GM21381 (cell line): ENCODE measurements at regions not wholly inside any gene's neighbourhood (a gene's known extent, or its start where the extent isn't known, plus 50 kb on each side); places are given as distances from the start of the nearest gene placed in this dataset.

Experiments used
- ATAC-seq: cut with Tn5 transposase; IDR thresholded peaks from one replicate; pipeline ENCODE4 v1.9.1; 2021; ENCODE audit warnings: mild to moderate bottlenecking, moderate library complexity; ENCODE audit not compliant: unreplicated experiment

DNA sequence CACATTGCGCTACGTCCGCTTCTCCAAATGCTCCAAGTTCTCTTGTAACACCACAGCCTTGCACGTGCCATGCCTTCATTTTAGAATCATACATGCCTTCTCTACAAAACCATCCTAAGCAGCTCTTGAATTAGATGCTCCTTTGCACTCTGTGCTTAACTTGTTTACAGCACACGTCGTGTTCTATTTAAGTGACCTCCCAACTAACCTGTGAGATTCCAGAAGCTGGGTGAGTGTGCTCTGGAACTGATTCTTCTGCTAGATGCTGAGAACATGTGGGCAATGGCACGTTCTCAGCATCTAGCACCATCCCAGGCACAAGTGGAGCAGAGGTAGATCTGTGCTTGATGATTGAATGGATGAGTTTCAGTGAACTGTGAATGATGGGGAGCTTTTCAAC is 100.0 kb upstream of the NEDD9 start:
- ATAC-seq: no peak

DNA sequence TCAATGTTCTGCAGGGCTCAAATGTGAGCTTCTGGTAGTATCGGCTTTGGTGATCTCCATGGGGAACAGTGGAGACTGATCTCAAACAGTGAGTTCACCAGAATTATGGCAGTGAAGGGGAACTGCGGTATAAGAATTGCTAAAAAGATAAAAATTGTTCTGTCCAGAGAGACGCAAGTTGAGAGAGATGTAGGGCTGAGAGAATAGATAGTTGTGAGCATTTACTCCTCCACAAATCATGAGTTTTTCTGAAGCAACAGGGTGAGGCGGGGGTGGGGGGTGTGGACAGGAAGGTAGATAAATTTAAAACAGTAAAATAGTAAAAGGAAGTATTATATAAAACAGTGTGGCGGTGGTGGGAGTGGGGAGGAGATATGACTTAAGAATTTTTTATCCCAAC is 98.6 kb upstream of the NEDD9 start:
- no peak for ATAC-seq

DNA sequence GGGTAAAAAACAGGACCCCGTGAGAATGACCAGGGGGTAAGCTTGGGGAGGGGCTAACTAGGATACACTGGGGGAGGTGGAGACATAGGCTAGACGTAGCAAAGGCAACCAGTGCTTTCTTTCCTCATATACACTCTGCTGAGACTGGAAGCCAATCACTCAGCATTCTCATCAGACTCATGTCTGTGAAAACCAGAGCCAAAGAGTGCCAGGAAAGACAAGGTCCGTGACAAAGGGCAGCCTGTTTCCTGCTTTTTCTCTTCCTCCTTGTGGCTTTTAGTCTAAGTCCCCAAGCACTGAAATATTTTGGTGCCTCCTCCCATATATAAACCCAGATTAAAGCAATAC is 97.9 kb upstream of the NEDD9 start:
- ATAC-seq: no peak

DNA sequence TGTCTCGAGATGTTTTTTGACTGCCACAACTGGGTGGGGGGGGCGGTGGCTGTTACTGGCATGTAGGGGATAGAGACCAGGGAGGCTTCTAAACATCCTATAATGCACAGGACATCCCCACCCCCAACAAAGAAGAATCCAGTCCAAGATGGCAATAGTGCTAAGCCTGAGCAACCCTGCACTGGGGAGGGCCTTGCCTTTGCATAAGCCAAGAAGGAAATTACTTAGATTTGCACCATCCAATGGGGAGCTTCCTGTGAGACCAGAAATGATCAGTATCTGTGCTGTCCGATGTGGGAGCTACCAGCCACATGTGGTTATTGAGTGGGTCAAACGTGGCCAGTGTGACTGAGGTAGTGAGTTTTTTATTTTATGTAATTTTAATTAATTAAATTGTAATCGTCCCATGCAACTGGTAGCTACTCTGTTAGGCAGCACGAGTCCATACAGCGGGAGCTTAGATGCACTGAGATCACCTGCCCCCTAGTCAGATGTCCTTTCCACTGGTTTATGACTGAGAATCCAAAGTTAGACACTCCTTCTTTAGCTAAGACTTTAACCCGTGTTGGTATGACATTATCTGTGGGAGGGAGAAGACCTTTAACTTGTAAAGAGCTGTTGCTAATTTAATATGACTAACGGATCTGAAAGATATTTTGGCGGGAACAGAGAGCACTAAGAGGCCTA is 97.4 kb upstream of the NEDD9 start:
- ATAC-seq: no peak

DNA sequence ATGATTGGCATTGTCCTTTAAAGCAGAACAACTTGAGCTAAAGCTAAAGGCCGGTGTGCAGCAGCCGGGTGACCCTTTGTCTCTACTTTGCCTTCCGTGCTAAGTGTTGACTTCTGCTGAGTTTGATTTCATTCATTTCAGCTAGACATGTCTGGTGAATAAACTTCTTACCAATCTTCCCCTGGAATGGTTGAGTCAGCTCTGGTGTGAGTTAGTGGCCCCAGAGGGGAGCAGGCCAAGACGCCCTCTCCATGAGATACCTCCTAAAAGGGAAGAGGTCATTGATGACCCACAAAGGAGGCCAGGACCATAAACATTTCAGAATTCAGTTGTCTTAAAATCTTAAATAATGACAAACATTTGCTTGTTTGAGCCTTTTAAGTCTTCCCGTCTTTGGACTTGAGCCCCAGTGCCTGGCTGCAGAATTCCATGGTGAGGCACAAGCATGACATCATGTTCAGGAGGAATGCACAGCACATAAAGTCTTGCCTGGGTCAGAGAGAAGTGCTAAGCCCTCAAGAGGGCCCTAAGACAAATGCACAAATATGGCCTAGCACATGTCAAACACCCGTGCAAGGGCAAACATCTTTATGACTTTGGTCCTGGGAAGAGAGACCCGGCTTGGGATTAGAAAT is 96.3 kb upstream of the NEDD9 start:
- no peak for ATAC-seq

DNA sequence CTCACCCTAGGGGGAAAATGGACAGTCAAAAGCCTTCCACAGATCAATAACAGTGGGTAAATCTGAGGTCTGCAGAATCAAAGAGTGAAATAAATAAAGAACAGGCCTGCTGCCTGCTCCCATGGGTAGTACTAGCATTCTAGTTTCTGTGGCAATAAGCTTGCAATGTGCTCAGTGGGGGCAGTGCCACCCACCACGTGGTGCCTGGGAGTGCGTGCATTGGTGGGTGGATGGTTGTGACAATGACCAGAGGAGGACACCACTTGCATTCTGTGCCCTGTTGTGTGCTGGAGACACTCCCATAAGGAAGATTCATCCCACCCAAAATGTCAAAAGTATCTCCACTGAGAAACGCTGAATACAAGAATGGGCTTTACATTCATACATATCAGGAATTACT is 95.5 kb upstream of the NEDD9 start:
- no peak for ATAC-seq

DNA sequence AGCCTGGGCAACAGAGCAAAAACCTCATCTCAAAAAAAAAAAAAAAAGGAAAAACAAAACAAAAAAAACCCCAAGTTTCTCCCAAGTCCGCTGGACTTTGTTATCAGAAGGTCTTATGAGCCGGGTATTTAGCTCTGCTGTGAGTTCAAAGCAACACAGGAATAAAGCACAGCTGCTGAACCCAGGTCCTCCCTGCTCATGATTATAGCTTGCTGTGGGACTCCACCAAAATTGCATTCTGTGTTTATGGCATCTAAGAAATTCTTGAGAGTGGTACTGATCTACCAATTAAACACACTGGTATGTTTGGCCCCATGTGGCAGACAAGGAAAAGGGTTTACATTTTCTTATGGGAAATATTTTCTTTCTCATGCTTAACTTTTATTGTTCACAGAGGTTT is 93.6 kb upstream of the NEDD9 start:
- ATAC-seq: no peak

DNA sequence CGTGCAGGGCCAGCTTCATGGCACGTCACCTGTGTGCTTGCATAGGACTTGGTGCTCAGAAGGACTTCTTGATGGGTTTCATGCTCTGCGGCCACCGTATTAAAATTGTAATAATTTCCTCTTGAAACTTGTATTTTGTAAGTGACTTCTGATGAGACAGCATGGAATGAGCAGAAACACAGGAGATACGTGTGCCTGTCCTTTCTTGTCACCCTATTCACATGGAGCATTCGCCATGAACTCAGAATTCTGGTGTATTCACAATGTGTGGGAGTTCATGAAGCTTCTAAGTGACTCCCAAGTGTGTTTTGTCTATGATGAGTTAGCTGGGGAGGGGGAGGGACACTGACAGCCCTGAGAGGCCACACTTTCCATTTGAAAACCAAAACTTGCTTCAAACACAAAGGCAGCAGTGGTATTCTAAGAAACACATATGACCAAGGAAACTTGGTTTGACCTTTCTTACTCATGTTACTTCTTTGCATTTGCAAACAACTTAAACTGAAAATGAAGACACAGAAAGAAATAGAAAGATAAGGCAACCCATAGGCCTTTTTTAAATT is 92.1 kb upstream of the NEDD9 start:
- ATAC-seq: peak; percentile 62

DNA sequence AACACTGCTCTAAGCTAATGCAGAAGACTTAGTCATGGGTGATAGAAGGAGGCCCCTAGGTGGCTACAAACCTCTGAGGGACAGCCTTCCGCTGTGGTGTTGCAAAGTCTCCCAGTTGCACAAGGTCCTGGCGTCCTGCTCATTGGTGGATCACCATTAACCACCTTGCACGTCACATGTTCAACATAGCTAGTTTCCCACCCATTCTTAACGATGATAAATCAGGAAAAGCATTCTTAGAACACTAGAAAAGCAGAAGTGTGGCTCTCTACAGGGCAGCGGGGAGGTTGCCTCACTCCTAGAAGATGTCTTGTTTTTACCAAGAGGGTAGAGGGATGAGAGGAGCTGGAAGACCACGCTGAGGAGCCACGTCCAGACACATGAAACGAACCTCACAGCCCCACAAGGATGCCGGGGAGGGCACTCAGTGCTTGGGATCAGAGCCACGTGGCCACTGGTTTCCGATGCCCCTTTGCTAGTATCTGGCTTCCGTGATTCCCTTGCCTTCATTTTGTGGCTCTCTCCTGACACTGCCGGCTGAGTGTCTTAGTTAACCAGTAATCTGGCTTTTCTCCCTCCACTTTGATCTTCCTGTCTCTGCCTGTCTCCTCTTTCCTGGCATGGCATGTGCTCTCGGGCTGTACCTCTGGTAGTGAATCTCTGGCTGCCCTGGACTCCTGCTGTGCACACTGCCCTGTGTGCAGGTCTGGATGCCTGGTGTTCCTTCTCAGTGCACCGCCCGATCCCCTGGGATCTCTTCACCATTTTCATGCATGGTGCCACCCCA is 91.4 kb upstream of the NEDD9 start:
- ATAC-seq: peak; percentile 45

DNA sequence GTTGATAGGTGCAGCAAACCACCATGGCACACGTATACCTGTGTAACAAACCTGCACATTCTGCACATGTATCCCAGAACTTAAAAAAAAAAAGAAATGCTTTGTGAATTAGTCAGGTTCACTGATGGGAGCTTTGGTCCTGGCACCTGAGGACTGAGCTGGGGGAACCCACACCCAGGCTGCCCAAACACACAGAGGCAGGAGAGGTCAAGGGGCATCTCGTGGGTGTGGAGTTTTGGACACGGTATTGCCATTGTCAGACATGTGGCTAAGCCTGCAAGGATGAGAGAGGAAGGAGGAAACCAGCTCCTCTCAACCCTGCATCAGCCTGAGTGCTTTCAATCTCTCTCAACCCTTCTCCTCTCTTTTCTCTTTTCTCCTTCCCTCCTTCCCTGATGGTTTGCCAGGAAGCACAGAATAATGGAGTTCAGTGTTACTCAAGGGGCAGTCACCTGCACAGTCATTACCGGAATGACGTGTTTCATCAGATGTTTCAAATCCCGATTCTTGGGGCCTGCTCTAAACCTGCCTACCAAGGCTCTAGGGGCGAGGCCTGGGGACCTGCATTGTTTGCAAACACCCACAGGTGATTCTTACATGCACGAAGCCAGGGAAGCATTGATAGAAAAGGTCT is 89.9 kb upstream of the NEDD9 start:
- no peak for ATAC-seq

DNA sequence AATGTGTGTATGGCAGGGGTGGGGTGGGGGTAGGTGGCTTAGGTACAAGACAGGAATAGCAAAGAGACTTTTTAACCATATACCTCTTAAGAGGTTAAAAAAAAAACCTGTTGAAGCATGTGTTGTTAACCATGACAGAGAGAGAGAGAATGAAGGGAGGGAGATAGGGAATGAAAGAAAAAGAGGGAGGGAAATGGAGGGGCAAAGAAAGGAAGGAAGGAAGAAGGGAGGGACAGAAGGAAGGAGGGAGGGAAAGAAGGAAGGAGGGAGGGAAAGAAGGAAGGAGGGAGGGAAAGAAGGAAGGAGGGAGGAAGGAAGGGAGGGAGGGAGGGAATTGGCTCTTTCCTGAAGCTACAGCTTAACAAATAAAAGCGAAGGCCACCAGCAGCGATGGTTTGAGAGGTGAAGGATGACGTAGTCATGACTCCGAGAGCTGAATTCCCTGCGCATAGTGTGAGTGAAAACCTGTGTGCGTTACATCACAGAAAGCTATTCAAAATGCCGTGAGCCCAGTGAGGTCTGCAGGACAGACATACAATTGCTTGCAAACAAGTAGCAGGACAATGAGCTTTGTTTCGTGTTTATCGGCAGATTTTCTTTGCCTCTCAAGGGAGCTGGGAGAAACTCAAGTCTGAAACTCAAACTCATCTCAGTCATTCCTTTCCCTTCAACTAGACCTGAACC is 88.6 kb upstream of the NEDD9 start:
- ATAC-seq: no peak

DNA sequence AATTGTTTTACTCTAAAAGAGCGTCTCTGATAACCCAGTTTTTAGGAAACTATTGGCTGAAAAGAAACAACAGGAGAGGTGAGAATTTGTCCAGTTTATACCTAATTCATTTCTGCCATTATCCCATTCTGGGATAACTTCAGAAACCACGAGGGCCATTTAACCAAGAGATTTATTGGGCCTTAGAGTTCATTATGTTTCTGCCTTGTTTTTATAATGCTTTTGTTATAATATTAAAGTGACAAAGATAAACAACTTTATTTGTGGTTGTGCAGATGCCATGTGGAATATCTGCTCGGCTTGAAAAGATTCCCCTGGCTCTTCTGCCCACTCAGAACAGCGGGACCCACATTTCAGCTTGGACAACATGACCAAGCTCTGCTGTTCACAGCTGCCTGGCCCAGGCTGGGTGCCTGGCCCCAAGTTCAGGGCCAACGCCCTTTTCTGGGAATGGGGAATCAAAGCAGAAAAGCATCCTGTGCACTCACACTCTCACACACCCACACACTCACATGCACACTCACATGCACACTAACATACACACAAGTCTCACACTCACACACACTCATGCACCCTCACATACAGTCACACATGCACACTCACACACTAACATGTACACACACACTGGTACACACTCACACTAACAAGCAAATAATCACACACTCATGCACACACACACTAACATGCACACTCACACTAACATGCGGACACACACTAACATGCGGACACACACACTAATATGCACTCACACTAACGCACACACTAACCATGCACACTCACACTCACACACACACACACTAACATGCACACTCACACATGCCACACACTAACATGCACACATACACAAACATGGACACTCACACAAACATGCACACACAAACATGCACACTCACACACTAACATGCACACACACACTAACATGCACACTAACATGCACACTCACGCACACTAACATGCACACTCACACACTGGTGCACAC is 86.7 kb upstream of the NEDD9 start:
- no peak for ATAC-seq

DNA sequence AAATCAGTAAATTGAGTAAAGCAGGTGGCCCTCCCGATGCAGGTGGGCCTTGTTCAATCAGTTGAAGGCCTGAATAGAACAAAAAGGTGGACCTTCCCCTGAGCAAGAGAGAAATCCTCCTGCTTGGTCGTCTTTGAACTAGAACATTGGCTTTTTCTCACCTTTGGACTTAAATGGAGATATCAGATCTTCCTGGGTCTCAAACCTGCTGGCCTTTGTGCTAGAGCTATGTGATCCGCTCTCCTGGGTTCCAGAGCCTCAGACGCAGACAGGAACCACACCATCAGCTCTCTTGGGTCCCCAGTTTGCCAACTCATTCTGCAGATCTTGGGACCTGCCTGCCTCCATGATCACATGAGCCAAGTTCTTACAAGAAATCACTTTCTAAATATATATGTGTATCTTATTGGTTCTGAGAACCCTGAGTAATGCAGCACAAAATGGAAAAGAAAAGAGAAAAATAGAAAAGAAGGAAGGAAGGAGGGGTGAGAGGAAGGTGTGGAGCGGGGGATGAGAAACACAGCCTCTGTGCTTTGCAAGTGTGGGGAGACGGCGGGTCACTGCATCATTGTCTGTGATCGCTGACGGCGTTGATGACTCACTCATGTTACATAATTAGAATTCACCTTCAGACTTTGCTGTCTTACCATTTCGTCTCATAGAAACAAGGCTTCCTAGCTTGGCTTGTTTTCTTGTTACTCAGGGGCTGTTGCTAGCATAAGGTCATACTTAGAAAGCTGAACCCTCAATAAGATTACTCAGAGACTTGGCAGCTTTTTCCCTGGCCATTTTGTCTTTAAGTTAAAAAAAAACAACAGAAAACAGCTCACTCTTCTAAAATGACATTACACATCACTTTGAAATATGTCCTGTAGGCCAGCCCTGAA is 85.7 kb upstream of the NEDD9 start:
- ATAC-seq: peak; percentile 66

DNA sequence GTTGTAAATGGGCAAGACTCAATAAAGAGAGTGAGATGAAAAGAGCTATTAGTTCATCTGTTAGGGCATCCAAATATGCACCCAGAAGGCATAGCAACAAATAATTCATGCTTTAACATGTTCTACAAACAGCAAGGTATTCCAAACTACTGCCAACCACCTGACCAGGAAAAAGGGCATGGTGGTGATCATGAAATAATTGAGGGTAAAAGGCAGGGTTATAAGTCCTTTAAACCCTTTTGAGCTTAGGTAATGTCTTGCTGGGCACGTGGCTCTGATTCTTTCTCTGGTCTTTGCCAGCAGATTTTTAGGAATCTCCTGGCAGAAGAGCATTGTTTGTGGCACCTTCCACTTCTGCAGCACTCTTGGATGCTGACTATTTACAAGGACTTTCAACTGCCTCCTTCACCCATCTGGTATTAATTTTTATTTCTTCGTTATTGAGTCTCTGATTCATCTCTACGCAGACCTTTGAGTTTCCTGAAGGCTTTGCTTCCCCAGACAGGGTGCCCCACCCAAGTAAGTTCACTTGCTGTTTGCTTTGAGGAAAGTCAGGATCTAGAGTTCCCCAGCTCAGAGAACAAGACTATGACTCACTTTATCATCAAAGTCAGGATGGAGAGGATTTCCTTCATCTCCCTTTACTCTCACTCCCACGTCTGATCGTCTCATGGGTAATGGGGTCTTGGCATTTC is 83.4 kb upstream of the NEDD9 start:
- no peak for ATAC-seq

DNA sequence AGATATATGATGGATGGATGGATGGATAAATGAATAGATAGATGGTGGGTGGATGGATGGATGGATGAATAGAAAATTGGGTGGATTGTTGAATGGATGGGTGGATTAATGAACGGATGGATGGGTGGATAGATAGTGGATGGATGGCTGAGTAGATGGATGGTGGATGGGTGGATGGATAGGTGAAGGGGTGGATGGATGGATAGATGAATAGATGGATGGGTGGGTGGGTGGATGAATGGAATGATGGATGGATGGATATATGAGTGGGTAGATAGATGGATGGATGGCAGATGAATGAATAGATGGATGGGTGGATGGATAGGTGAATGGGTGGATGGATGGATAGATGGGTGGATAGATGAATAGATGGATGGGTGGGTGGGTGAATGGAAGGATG is 80.7 kb upstream of the NEDD9 start:
- ATAC-seq: no peak

DNA sequence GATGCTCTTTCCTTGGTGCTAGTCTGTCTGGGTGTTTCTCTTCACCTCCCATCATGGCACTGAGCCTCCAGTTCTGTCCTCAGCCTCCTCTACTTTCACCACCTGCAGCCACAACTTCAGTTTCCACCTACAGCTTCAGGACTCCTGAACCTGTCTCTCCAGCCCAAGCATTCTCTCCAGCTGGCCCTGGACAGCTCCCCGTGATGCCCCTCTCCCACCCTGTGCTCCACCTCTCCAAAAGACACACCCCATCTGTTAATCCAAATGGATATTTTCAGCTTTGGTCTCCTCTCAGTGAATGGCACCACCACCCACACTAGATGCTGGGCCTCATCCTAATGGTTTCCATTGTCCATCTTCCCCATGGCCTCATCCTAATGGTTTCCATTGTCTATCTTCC is 79.5 kb upstream of the NEDD9 start:
- ATAC-seq: no peak

DNA sequence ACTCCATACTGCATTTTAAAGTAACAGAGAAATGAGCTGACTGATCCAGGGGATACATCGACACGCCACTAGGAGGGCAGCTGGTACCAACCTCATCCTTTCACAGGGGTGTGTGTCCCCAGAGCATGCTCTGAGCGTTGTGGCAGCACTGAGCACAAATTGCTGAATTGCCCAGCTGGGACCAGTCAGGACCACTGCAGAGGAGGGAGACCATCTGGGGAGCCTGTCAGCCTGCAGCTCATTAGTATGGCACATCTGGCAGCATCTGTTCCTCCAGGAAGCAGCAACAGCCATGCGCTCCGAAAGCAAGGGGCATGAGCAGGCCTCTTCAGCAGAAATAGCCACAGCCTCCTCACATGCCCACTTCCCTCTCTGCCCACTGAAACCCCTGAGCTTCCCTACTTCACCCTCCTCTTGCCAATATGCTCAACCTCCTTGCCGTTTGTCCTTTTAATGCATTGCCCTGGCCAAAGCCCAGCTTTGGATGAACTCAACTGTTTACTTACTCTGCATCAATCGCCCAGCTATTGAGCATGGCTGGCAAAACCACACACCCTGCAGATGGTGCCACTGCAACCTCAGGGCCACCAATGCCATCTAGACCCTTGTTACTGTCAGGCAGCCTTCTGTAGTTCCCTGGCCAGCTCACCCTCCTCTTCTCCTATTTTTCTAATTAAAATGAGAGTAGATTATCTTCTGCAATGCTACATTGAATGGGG is 77.6 kb upstream of the NEDD9 start:
- no peak for ATAC-seq

DNA sequence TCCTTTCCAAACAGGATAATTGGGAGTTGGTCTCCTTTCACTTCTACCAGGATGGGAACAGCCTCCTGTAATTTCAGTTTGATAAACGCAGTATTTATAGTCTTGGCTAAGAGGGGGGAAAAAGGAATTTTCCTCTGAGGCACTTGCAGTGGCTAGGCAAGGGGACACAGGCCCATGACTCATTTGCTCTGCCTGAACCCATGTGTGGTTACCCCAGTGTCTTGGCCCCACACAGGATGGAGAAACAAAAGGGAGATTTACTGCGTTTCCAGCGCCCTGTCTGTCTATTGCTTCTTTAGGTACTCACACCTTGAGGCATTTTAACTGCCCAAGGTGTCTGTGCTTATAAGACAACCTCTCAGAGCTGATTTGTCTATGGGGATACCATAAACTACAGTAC is 74.8 kb upstream of the NEDD9 start:
- no peak for ATAC-seq
